ENCODE measurements at regions not wholly inside any gene's neighbourhood (a gene's known extent, or its start where the extent isn't known, plus 50 kb on each side); places are given as distances from the start of the nearest gene placed in this dataset.
"Not testable (repeated sequence)": the region's sequence is repeated elsewhere in the genome, so short reads cannot be mapped to it uniquely, and the experiment has no call there.

- POLR2A ChIA-PET; H3K79me2 ChIP-seq (ENCODE audit: insufficient read depth, low read length); DNase-seq (ENCODE audit: low spot score); BruUV-seq (replicated peaks); H3K27ac ChIP-seq (ENCODE audit: extremely low read length, insufficient read depth, low read length); H3K4me1 ChIP-seq (ENCODE audit: insufficient read depth, low read length); H3K36me3 ChIP-seq (replicated peaks in 1 of 2; ENCODE audit: control insufficient read depth in 1 of 2, insufficient read depth in 2 of 2, low read length in 2 of 2); H3K9me3 ChIP-seq (ENCODE audit: low read length); H4K20me1 ChIP-seq (ENCODE audit: insufficient read depth, low read length); ATAC-seq; H3K27me3 ChIP-seq (ENCODE audit: control insufficient read depth in 1 of 2, insufficient read depth in 2 of 2, low read length in 2 of 2); H3K4me2 ChIP-seq (ENCODE audit: low read depth, low read length); H3K4me3 ChIP-seq (replicated peaks in 1 of 3; ENCODE audit: insufficient read depth in 1 of 3, low read depth in 2 of 3, low read length in 3 of 3); H2AFZ ChIP-seq (ENCODE audit: low read length); intact Hi-C loops (cut with micrococcal nuclease; ENCODE audit: unreplicated experiment); H3K9ac ChIP-seq (ENCODE audit: insufficient read depth, low read depth, low read length); in situ Hi-C loops (cut with HindIII; ENCODE audit: extremely low pct_ligation_motif_present, low pct_unique_long_range_greater_than_20kb); CTCF ChIA-PET (ENCODE audit: low intra/inter-chr PET ratio, low total read pairs): not testable (repeated sequence)
- TF ChIP-seq CTCF (CRISPR knock-in tag; IDR thresholded peaks at IDR 0.05) (peak; percentile 21; the same call in 1 of the 2 replicates), STAG1 (CRISPR knock-in tag; IDR thresholded peaks at IDR 0.05) (peak; percentile 48)
- no CpG with 5 or more reads among the region's 3 CpGs for WGBS (ENCODE audit: low lambda C conversion rate)
- FAIRE-seq = peak; percentile 76
Observed at GRCh38 chr11:71734368-71734767, 98.6 kb upstream of the DEFB108B start.

- CTCF ChIA-PET (ENCODE audit: low intra/inter-chr PET ratio, low total read pairs); H3K4me3 ChIP-seq (replicated peaks in 1 of 3; ENCODE audit: insufficient read depth in 1 of 3, low read depth in 2 of 3, low read length in 3 of 3); intact Hi-C loops (cut with micrococcal nuclease; ENCODE audit: unreplicated experiment); H2AFZ ChIP-seq (ENCODE audit: low read length); H3K4me2 ChIP-seq (ENCODE audit: low read depth, low read length); ATAC-seq; FAIRE-seq; in situ Hi-C loops (cut with HindIII; ENCODE audit: extremely low pct_ligation_motif_present, low pct_unique_long_range_greater_than_20kb); H3K9me3 ChIP-seq (ENCODE audit: low read length); H3K79me2 ChIP-seq (ENCODE audit: insufficient read depth, low read length); H3K27ac ChIP-seq (ENCODE audit: extremely low read length, insufficient read depth, low read length); H3K9ac ChIP-seq (ENCODE audit: insufficient read depth, low read depth, low read length); H3K36me3 ChIP-seq (replicated peaks in 1 of 2; ENCODE audit: control insufficient read depth in 1 of 2, insufficient read depth in 2 of 2, low read length in 2 of 2); H3K4me1 ChIP-seq (ENCODE audit: insufficient read depth, low read length); DNase-seq (ENCODE audit: low spot score); H3K27me3 ChIP-seq (ENCODE audit: control insufficient read depth in 1 of 2, insufficient read depth in 2 of 2, low read length in 2 of 2); BruUV-seq (replicated peaks); POLR2A ChIA-PET; H4K20me1 ChIP-seq (ENCODE audit: insufficient read depth, low read length): not testable (repeated sequence)
- 37% methylated on average over 4 of the region's 4 CpGs for WGBS (ENCODE audit: low lambda C conversion rate)
Observed at GRCh38 chr11:71738317-71738716, 94.7 kb upstream of the DEFB108B start.

GRCh38 chr11:71743385-71743784, 89.6 kb upstream of the DEFB108B start:
- in situ Hi-C loops (cut with HindIII; ENCODE audit: extremely low pct_ligation_motif_present, low pct_unique_long_range_greater_than_20kb); H3K27me3 ChIP-seq (ENCODE audit: control insufficient read depth in 1 of 2, insufficient read depth in 2 of 2, low read length in 2 of 2); POLR2A ChIA-PET; H3K4me3 ChIP-seq (replicated peaks in 1 of 3; ENCODE audit: insufficient read depth in 1 of 3, low read depth in 2 of 3, low read length in 3 of 3); H3K36me3 ChIP-seq (replicated peaks in 1 of 2; ENCODE audit: control insufficient read depth in 1 of 2, insufficient read depth in 2 of 2, low read length in 2 of 2); DNase-seq (ENCODE audit: low spot score); H3K4me2 ChIP-seq (ENCODE audit: low read depth, low read length); H3K79me2 ChIP-seq (ENCODE audit: insufficient read depth, low read length); H3K9me3 ChIP-seq (ENCODE audit: low read length); H2AFZ ChIP-seq (ENCODE audit: low read length); ATAC-seq; H3K9ac ChIP-seq (ENCODE audit: insufficient read depth, low read depth, low read length); CTCF ChIA-PET (ENCODE audit: low intra/inter-chr PET ratio, low total read pairs); intact Hi-C loops (cut with micrococcal nuclease; ENCODE audit: unreplicated experiment); H3K27ac ChIP-seq (ENCODE audit: extremely low read length, insufficient read depth, low read length); FAIRE-seq; H3K4me1 ChIP-seq (ENCODE audit: insufficient read depth, low read length); H4K20me1 ChIP-seq (ENCODE audit: insufficient read depth, low read length); BruUV-seq (replicated peaks): not testable (repeated sequence)
- 52% methylated on average over 7 of the region's 11 CpGs for WGBS (ENCODE audit: low lambda C conversion rate)

- intact Hi-C loops (cut with micrococcal nuclease; ENCODE audit: unreplicated experiment); FAIRE-seq; H3K36me3 ChIP-seq (replicated peaks in 1 of 2; ENCODE audit: control insufficient read depth in 1 of 2, insufficient read depth in 2 of 2, low read length in 2 of 2); ATAC-seq; H3K79me2 ChIP-seq (ENCODE audit: insufficient read depth, low read length); H3K9ac ChIP-seq (ENCODE audit: insufficient read depth, low read depth, low read length); POLR2A ChIA-PET; H3K4me2 ChIP-seq (ENCODE audit: low read depth, low read length); H3K9me3 ChIP-seq (ENCODE audit: low read length); H2AFZ ChIP-seq (ENCODE audit: low read length); H3K4me1 ChIP-seq (ENCODE audit: insufficient read depth, low read length); CTCF ChIA-PET (ENCODE audit: low intra/inter-chr PET ratio, low total read pairs); H3K27ac ChIP-seq (ENCODE audit: extremely low read length, insufficient read depth, low read length); H3K27me3 ChIP-seq (ENCODE audit: control insufficient read depth in 1 of 2, insufficient read depth in 2 of 2, low read length in 2 of 2); H4K20me1 ChIP-seq (ENCODE audit: insufficient read depth, low read length); in situ Hi-C loops (cut with HindIII; ENCODE audit: extremely low pct_ligation_motif_present, low pct_unique_long_range_greater_than_20kb); H3K4me3 ChIP-seq (replicated peaks in 1 of 3; ENCODE audit: insufficient read depth in 1 of 3, low read depth in 2 of 3, low read length in 3 of 3); BruUV-seq (replicated peaks); DNase-seq (ENCODE audit: low spot score): not testable (repeated sequence)
- 66% methylated on average over 11 of the region's 11 CpGs for WGBS (ENCODE audit: low lambda C conversion rate)
Observed at GRCh38 chr11:71745656-71746055, 87.3 kb upstream of the DEFB108B start.

Measured in HepG2 (cell line).